NCI-H187 (cell line): ENCODE measurements at regions not wholly inside any gene's neighbourhood (a gene's known extent, or its start where the extent isn't known, plus 50 kb on each side); places are given as distances from the start of the nearest gene placed in this dataset.

Experiments used
- DNase-seq, 2 experiments: peaks; one replicate each; lab custom pipeline; 2025; lab: John Stamatoyannopoulos, UW

GRCh38 chr5:39605145-39605544 is 180.4 kb upstream of the DAB2 start:
- no peak for DNase-seq

GRCh38 chr5:39604491-39604890 is 179.7 kb upstream of the DAB2 start:
- DNase-seq: no peak

GRCh38 chr5:39599721-39600431 is 175.1 kb upstream of the DAB2 start:
- no peak for DNase-seq

- DNase-seq: no peak
These were observed 174.0 kb upstream of the DAB2 start for GRCh38 chr5:39598661-39599248.

GRCh38 chr5:39588179-39588578 is 163.4 kb upstream of the DAB2 start:
- no peak for DNase-seq

- DNase-seq: no peak
These were observed 162.9 kb upstream of the DAB2 start for GRCh38 chr5:39587675-39588074.

- DNase-seq: no peak
These were observed 161.4 kb upstream of the DAB2 start for GRCh38 chr5:39586185-39586584.

GRCh38 chr5:39584927-39585326 is 160.1 kb upstream of the DAB2 start:
- DNase-seq: no peak

GRCh38 chr5:39580702-39581453 is 156.1 kb upstream of the DAB2 start:
- no peak for DNase-seq

GRCh38 chr5:39579750-39580149 is 155.0 kb upstream of the DAB2 start:
- no peak for DNase-seq

- DNase-seq: no peak
These were observed 154.2 kb upstream of the DAB2 start for GRCh38 chr5:39578887-39579497.

- no peak for DNase-seq
These were observed 152.7 kb upstream of the DAB2 start for GRCh38 chr5:39577529-39577928.

GRCh38 chr5:39570403-39571027 is 145.7 kb upstream of the DAB2 start:
- no peak for DNase-seq

- no peak for DNase-seq
These were observed 145.1 kb upstream of the DAB2 start for GRCh38 chr5:39569857-39570256.

- no peak for DNase-seq
These were observed 142.1 kb upstream of the DAB2 start for GRCh38 chr5:39566891-39567290.

- DNase-seq: no peak
These were observed 141.2 kb upstream of the DAB2 start for GRCh38 chr5:39566029-39566428.

GRCh38 chr5:39561421-39561820 is 136.6 kb upstream of the DAB2 start:
- DNase-seq: no peak

GRCh38 chr5:39560726-39561125 is 135.9 kb upstream of the DAB2 start:
- DNase-seq: no peak

- no peak for DNase-seq
These were observed 135.1 kb upstream of the DAB2 start for GRCh38 chr5:39559923-39560322.

GRCh38 chr5:39558541-39558940 is 133.8 kb upstream of the DAB2 start:
- no peak for DNase-seq

- no peak for DNase-seq
These were observed 131.0 kb upstream of the DAB2 start for GRCh38 chr5:39555788-39556187.

GRCh38 chr5:39547553-39548154 is 122.9 kb upstream of the DAB2 start:
- DNase-seq: no peak
